LoVo (cell line): ENCODE measurements at regions not wholly inside any gene's neighbourhood (a gene's known extent, or its start where the extent isn't known, plus 50 kb on each side); places are given as distances from the start of the nearest gene placed in this dataset.

Experiments used
- DNase-seq: peaks from one replicate; pipeline ENCODE4 v3.0.0-alpha.2; 2016; ENCODE audit warnings: low spot score

DNA sequence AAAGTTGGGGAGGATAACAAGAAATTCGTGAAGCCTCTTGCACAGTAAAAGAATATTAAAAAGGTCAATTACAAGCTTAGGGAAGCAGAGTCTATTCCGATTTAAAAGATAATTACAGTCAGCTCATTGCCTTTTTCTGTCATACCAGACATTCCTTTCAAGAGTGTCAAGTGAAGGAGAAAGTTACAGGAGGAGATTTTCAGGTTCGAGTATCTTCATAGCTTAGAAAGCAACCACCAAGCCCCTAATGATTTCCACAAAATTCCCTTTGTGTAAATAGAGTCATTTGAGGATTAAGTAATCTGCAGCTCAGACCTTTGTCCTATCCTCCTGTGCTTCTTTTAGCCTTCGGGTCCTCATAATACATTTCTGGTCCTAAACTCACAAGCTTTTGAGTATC is 414.9 kb downstream of the CDH2 start:
- no peak for DNase-seq

DNA sequence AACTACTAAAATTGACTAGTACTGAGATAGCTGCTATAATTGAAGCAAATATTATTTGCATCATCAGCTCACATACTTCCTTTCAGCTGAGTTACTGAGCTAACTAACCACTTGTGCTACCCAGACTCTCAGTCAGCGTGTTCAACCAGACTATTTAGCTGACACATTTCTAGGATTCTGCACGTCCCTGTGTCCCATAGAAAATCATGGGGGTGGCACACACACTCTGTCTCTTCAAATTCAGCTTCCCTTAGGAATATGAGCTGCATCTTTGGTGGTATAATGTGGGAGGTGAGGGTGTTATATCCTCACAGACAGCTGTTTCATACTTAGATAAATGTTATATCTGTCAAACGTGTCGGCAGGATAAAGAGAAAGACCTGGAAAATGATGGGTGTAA is 424.0 kb downstream of the CDH2 start:
- no peak for DNase-seq

DNA sequence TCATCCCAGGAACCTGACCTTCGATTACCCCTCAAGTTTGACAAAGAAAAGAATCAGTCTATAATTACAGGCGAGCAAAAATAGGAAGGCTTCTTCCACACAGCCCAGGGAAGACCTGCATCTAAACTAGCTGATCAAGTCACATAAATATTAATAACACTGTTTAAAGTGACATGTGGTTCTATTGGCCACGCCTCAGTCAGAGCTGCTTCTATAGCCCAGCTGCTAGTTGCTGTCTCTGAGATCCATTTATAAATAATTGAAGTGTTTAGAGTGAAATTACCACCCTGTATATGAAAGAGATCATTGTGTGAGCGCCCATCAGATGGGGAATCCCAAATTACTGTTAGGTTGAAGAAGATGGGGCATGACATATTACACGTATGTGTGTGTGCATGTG is 426.0 kb downstream of the CDH2 start:
- DNase-seq: no peak

DNA sequence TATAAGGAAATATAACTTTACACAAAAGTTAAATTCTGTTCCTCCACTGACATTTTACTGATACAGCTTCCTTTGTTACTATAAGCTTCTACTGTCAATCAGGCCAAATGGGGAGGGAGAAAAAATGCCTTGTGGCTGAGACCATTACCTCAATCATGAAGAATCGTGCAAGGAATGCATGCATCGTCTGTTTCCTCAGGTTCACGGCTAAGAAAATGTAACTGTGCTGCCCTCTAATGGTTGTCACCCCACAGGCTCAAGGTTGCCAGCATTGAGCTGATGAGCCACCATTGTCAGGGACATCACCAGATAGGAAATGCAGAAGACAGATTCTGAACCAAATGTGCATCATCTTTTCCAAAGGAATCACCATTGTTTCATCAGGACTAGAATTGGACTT is 426.9 kb downstream of the CDH2 start:
- DNase-seq: peak; percentile 1

DNA sequence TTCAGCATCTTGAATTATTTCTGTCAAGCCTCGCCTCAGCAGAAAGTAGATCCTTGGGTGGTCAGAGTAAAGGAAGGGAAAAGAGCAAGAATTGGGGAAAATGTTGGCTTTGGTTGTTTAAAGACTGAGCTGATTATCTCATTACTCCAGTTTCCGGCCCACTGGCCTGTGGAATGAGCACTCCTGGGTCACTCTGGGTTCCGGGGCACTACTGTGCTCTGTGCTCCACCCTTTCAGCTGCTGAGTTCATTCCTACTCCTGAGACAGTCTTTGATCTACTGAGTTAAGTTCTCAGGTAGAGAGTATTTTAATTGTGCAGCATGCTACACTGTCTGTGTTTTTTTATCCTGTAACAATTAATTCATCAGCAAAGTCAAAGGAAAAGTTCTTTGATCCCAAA is 427.7 kb downstream of the CDH2 start:
- no peak for DNase-seq

GRCh38 chr18:27746241-27746640 is 430.7 kb downstream of the CDH2 start:
- no peak for DNase-seq

DNA sequence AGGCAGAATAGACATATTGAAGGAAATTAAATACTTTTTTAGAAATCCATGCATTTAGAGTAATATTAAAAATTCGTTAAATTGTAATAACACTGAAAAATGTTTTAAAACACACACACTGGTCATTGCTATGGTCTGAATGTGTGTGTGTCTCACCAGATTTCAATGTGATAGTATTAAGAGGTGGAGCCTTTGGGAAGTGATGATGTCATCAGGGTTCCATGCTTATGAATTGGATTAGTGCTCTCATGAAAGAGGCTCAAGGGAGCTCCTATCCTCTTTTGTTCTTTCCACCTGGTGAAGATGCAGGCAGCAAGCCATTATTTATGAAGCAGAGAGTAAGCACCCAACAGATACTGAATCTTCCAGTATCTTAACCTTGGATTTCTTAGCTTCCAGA is 441.8 kb downstream of the CDH2 start:
- no peak for DNase-seq

- no peak for DNase-seq
Observed at GRCh38 chr18:27731211-27731610, 445.7 kb downstream of the CDH2 start.

DNA sequence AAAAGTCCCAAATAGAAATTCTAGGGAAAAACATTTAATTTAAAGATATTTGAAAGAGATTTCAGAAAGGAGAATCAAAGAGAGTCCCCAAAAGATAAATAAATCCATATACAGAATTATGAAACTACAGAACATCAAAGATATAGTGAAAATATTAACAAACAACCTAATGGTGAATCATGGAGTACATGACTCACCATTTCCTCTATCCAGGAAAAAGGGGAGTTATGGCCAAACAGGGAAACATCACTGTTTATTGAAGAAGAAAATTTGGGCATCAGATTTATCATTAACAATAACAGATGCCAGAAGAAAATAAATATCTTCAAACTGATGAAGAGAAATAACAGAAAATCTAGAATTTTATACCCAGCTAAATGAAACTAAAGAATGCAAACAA is 448.3 kb downstream of the CDH2 start:
- no peak for DNase-seq

DNA sequence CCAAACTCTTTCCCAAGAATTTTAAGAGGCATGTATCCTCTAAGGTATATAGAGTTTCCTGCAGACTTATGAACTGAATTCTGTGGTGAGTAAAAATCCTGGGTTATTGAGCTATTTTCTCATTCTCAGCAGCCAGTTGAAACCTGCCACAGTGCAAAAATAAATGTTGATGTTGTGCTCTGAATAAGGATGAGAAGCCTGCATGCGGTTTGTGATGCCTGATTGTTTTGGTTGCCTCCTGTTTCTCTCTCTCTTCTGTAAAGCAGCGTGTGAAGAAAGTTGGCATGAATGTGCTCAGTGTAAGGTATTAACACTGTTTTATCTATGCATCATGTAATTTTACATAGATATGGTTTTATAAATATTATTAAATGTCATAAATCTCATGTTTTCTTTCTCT is 452.6 kb downstream of the CDH2 start:
- DNase-seq: no peak

DNA sequence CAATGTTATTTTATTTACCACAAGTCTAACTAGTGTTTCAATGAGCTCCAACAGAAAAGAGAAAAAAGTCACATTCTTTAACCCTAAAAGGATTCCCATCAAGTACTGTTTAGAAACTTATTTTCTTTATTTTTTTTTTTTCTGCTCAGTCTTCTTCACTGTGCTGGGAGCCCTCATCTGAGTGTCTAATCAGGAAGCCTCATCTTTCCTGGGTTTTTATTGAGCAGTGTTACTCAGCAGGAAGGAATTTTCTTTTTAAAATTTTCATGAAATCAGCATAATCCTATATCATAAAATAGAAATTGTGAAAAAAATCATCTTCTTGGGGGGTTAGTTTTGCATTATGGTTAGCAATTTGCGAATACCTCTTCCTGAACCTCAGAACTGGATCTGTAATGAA is 453.8 kb downstream of the CDH2 start:
- DNase-seq: no peak

- DNase-seq: no peak
Observed at GRCh38 chr18:27719680-27720079, 457.2 kb downstream of the CDH2 start.

DNA sequence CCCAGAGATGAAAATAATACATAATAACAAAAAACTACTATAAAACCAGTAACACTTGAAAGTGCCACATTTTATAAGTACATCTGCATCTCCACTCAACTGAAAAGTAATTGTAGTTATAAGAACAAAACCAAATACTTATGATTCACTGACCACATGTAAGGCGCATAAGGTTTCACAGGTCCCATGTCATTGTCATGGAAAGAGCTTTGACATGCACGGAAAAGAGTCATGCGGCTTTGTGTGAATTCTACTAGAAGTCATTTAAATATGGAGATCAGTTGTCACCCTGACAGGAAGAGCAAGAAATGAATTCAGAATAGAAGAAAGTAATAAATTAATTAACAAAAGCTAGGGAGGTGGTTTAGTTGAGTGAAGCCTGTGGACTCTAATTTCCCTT is 459.1 kb downstream of the CDH2 start:
- no peak for DNase-seq

DNA sequence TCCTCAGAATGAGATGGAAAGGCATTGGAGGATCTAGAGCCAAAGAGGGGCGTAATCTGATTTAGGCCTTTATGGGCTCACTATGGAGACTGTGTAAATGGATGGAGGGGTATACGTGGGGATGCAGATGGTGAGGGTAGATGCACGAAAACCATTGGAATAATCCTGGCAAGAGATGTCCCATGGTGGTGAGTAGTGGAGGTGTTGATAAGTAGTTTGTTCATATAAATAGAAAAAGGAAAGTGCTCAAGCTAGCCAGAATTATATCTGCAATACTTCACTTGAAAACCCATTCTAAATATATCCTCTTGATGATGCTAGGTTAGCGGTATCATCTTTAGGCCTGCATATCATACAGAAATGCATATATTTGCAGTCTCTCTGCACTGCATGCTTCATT is 459.7 kb downstream of the CDH2 start:
- no peak for DNase-seq

GRCh38 chr18:27715751-27716150 is 461.2 kb downstream of the CDH2 start:
- no peak for DNase-seq

- DNase-seq: no peak
Observed at GRCh38 chr18:27713738-27714095, 463.2 kb downstream of the CDH2 start.

DNA sequence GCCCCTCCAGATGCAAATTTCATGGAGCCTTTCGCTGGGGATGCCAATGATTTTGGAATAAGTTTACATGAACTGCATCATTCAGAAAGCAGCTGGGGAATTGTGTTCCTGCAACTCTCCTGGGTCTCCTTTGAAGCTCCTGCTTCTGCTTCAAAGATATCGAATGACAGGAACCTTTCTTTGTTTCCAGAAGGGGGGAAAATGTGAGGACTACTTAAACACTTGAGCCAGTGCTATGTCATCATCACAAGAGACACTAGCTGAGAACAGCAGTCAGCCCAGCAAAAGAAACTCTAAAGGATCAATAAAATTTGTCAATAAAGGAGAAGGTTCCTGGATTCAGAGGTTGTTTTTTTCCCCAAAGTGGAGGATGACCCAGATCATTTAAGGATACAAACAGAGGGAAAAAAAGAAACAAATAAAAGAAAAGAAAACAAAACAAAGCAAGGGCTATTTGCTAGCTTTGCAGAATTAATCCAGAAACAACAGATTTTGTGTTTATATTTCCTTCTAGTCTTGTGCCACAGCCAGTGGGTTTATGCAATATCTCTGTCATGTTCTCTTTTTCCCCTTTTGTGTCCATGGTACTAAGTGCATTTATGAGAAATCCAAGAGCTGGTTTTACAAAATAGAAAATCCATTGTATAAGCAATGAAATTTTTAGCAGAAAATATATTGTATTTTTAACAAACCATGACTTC is 463.7 kb downstream of the CDH2 start:
- DNase-seq: no peak

DNA sequence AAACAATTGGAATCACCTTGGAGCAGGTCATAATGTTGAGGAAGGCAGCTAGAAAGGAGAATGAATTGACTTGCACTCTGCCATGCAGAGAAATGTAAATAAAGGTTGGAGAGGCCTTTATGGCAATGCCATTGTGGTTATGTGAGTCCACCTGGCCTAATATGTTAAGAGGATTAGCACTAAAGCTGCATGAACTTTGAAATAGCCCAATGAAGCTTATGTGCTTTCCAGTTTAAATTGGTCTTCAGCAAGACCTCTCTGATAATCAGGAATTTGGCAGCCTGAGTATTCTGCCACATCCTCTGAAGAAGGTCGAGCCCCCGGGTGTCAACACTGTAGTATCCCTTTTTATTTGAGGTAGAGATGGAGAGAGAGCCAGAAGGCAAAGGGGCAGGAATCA is 464.9 kb downstream of the CDH2 start:
- no peak for DNase-seq

GRCh38 chr18:27711382-27711781 is 465.5 kb downstream of the CDH2 start:
- DNase-seq: no peak

DNA sequence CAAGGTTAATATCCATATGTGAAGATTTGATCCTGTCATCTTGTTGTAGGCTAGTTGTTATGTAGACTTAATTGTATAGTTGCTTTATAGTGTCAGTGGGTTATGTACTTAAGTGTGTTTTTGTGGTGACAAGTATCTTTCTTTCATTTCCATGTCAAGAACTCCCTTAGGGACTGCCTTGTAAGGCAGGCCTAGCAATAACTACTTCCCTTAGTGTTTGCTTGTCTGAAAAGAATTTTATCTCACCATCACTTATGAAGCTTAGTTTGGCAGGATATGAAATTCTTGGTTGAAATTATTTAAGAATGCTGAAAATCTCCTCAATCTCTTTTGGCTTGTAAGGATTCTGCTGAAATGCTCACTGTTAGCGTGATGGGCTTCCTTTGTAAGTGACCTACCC is 467.6 kb downstream of the CDH2 start:
- no peak for DNase-seq

- no peak for DNase-seq
Observed at GRCh38 chr18:27707201-27707600, 469.7 kb downstream of the CDH2 start.

DNA sequence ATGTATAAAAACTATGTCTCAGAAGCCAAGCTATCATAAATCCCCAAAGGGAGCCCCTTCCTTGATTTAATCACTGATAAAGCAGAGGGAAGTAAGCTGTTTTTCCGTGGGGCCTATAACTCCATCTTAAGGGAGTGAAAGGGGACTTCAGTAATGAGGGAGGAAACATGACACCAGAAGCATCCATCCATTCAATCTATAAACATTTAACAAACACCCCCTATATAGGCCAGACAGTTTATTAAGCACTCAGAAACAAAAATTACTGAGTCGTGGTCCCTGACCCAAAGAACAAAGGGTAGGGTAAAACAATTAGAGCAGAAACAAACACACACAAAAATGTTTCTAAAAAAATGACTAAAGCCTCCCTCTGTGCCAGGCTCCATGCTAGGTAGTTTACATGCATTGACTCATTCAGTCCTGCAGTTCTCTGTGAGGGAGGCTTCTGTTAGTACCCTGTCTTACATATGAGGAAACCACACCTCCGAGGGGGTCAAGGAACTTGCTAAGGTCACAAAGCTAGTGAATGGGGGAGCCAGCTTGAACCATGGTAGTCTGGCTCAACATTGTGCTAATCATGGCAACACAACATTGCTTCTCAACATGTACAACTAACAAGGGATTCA is 472.1 kb downstream of the CDH2 start:
- DNase-seq: no peak

DNA sequence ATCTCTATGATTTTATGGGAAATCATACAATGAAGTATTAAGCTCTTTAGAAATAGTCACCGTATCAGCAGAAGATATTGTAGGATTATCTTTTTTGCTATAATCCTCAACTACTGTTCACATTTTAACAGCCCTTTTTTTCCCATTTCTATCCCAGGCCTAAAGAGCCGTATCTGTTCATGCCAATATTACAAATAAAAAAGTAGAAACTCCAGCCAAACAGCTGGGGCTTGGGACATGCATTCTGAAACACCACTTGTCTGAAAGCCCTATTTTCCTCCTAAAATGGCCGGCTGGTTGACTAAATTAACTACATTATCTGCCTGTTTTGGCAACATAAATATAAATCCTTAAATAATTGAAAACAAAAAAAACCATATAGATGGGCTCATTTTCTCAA is 477.8 kb downstream of the CDH2 start:
- no peak for DNase-seq

GRCh38 chr18:27696148-27696547 is 480.8 kb downstream of the CDH2 start:
- DNase-seq: no peak
